ENCODE measurements at regions not wholly inside any gene's neighbourhood (a gene's known extent, or its start where the extent isn't known, plus 50 kb on each side); places are given as distances from the start of the nearest gene placed in this dataset.
"Not testable (repeated sequence)": the region's sequence is repeated elsewhere in the genome, so short reads cannot be mapped to it uniquely, and the experiment has no call there.

DNA sequence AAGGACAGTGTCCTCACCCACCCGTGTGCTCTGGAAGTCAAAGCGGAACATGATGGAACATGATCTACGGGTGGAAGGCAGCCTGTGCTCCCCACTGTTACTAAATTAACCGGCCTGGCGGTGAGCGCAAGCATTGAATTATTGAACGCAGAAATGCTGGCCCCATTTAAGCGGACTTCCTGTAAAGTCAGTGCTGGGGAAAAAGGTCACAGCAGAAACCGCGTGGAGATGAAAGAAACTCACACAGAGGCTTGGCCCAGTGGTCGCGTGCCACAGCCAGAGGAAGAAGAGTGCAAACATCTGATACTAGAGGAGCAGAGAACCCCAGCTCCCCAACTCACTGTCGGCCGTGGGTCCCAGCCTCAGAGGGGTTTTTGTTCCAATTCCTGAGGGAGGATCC lies 321.2 kb downstream of the ADGRD1 start:
- no peak for DNase-seq

DNA sequence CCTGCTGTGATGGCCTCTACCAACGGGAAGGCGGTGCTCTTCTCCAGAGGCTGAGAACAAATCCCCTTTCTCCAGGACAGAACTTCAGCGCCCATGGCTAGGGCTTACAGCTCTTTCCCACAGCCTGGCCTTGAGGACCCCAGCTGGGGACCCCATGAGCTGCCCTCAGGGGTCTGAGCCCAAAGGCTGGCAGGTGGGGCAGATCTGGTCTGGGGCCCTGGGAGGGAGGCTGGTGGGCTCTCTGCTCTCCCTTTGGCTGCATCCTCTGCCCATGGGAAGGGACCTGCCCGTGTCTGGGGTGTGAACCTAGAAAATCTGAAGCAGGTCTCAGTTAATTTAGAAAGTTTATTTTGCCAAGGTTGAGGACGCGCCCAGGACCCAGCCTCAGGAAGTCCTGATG lies 322.1 kb downstream of the ADGRD1 start:
- no peak for DNase-seq

DNA sequence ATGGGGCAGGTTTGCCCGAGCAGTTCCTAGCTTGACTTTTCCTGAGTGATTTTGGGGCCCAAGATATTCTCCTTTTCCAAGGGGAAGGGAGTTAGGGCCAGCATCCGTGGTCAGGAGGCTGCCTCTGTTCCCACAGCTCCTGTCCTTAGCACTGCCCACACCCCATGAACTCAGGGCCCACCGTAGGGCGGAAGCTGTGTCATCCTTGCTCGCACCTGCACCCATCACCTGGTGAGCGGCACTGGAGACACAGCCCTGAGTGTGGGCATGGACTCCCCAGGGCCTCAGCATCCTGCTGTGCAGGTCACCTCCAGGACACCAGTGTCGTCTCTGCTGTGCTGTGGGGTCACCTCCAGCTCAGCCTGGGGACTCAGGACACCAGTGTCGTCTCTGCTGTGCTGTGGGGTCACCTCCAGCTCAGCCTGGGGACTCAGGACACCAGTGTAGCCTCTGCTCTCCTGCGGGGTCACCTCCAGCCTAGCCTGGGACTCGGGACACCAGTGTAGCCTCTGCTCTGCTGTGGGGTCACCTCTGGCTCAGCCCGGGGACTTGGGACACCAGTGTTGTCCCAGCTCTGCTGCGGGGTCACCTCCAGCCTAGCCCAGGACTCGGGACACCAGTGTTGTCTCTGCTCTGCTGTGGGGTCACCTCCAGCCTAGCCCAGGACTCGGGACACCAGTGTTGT lies 322.9 kb downstream of the ADGRD1 start:
- DNase-seq = no peak

DNA sequence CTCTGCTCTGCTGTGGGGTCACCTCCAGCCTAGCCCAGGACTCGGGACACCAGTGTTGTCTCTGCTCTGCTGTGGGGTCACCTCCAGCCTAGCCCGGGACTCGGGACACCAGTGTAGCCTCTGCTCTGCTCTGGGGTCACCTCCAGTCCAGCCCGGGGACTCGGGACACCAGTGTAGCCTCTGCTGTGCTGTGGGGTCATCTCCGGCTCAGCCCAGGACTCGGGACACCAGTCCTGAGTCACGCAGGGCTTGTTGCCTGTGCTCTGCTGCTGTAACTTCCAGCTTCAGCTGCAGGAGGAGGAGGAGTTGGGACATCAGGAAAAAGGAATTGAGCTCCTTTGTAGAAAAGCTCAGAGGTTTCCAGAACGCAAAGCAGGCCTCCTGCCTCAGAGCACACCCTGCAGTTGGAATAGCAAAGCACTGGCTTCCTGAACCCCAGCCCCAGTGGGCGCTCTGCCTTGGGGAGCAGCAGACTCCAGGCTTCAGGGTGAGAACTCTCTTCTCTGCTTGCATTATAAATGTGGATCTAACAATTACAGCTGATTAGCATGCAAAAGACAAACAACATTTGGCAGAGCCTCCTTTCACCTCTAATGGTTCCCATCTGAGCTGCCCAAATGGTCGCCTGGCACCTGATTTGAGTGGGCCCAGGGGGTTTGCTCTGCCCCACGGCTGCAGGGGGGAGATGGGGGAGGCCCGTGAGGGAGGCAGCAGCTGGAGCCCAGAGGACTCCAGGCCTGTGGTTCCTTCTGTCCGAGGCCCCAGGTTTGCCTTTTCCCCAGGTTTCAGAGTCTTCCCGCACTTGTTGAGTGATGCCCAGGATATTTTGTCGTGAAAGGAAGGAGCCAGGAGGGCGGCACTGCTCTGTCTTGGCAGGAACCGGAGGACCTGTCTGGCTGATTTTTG lies 323.7 kb downstream of the ADGRD1 start:
- not testable (repeated sequence) for DNase-seq

DNA sequence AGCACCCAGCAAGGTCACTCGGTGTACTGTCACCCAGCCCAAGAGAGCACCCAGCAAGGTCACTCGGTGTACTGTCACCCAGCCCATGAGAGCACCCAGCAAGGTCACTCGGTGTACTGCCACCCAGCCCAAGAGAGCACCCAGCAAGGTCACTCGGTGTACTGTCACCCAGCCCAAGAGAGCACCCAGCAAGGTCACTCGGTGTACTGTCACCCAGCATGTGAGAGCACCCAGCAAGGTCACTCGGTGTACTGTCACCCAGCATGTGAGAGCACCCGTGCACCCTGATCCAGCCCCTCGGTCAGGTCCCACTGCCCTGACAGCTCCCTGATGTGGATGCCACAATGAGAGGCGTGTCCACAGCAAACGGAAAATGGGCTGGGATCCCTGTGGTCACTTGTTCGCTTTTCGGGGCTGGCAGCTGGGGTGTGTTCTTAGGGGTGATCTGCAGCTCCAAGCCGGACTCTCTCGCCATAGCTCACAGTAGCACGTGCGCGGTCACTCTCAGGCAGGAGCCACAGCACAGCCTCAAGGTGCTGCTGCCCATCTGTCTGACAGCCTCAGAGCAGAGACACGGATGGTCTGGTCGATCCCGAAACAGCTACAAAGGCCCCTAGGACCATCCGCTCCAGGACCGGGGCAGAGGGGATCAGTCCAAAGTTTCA lies 324.9 kb downstream of the ADGRD1 start:
- not testable (repeated sequence) for DNase-seq

DNA sequence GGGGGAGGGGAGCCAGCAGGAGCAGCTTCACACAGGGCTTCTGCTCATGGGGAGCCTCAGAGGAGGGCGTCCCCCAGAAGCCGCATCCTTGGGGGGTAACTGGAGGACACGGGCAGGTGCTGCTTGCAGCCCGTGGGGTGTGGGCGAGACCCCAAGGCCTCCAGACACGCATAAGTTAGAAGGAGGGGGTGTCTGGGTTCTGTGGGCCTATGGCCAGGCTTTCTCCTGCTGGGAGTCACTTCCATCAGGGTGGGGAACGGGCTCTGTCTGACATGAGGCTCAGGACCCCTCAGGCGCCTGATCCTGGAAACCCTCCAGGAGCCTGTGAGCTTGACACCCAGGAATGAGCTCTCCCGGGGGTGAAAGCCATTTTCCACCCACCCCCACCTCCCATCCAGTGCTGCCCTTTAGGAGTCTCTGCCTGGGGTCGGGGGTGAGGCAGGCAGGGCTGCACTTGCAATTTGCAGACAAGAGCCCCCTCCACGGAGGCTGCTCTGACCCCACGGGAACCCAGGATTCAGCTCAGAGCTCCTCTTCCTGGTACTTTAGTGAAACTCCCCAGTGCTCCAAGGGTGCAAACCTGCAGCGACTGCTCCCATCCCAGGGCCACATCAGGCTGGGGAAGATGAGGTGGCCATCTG lies 325.7 kb downstream of the ADGRD1 start:
- no peak for DNase-seq

DNA sequence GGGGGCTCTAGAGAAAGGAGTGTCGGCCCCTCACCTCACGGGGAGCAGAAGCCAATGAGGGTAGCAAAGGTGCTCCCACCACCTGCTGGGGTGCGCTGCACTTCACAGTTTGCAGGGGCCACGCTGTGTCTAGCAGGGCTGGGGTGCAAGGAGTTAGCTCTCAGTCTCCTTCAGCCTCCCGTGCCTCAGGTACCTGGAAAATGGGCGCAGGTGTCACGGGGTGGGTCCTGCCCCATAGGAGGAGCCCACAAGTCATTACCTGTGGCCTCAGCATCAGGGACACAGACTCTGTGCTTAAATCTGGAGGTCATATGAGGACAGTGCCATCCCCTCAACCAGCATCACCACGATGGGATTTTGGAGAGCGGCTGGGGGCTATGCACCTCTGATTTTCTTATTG lies 326.7 kb downstream of the ADGRD1 start:
- DNase-seq = no peak

DNA sequence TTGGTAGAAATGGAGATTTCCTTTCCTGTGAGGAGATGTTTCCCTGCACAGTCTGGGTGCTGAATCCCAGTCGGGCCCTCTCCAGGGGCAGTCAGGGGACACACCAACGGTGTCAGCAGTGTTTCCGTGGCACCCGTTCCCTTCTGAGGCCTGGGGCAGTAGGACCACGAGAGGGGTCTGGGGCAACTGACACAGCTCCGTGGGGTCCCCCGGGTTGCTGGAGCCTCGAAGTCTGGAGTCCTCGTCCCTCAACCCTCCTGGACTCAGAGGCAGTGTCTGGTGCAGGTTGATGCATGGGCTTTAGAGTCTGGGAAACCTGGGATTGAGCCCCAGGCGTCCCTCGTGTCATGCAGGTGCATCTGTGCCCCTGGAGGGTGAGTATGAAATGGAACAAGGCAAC lies 327.3 kb downstream of the ADGRD1 start:
- DNase-seq = no peak

DNA sequence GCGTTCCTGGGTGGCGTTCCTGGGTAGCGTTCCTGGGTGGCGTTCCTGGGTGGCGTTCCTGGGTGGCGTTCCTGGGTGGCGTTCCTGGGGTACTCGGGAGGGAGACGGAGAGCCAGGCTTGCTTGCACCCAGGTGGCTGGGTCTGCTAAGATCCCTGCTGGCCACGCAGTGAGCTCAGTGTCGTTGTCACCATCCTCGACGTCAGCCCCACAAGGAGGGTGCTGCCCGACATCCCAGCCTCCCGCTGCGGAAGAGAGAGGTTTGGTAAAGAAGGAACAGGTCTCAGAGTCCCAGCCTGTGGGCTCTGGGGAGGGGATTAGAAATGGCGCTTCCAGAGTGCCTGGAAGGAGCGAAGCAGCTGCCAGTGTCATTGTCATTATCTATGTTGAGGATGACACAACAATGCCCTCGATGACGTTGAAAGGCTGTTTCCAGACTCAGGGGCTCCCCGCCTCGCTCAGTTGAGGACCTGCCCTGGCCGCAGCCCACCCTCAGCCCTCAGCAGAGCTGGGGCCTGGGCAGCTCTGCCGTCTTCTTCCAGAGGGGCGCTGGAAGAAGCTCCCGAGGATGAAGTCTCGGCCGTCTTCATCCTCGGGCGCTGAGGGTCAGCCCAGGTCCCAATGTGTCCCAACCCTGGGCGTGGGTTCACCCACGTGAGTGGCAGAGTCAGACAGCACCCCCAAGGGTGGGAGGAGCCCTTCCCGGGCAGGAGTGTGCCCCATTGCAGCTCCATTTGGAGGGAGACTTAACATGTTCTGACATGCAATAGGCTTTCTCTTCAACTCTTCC lies 328.8 kb downstream of the ADGRD1 start:
- DNase-seq = no peak

DNA sequence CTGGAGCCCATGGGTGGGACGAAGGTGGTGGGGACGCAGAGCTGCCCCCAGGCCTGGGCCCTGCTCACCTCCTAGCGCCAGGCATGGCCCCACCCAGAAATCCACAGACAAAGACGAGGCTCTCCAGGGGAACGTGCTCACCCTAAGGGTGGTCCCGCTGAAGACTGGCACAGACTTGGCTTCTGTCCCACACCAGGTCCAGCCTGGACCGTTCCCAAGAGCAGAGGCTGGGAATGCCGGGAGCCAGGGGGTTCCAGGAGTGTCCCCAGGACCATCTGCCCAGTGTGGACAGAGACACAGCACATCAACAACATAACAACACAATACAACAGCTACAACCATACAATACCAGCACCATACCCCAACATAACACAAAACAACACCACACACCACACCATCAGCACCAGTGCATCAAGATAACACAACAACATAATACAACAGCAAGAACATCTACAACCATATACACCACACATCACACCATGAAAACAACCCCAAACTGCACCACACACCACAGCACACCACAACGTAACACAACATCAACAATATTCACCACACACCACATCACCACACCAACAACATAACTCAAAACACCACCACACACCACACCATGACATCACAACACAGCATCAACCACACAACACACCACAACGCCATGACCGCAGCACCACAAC lies 329.6 kb downstream of the ADGRD1 start:
- DNase-seq = no peak

DNA sequence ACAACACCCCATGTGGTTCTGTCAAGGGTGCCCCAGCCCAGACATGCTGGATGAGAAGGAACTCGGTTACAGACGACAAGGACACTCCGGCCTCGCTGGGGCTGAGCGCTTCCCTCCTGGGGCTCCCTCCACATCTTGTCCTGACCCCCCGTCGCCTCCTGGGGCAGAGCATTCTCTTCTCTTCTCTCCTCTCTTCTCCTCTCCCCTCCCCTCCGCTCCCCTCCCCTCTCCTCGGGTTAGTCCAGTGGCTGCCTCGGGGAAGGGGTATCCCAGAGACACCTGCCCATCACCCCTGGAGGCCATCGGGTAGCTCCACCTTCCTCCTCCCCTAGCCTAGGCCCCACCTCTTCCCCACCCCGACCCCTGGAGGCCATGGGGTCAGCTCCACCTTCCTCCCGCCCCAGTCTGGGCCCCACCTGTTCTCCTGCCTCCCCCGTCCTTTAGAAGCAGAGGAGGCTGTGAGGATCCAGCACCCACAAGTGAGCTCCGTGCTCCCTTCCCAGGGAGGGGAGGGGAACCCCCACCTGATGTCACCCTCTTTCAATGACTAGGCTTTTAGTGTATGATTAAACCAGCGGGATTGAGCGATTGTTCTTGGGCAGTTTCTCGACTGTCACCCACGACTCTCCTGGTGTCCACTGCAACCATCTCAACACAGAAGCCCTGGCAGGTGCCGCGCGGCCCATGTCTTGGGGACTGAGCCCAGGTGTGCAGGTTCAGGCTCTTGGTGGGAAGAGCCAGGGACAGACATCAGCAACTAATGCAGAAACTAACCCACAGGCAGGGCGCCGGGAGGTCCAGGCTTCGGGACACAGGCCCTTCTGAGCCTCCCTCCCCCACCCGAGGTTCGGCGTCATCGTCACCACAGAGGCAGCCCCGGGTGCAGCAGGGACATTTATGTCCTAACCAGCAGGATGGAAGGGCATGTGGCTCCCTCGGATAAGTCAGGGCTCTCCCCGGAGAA lies 330.4 kb downstream of the ADGRD1 start:
- DNase-seq = not testable (repeated sequence)

DNA sequence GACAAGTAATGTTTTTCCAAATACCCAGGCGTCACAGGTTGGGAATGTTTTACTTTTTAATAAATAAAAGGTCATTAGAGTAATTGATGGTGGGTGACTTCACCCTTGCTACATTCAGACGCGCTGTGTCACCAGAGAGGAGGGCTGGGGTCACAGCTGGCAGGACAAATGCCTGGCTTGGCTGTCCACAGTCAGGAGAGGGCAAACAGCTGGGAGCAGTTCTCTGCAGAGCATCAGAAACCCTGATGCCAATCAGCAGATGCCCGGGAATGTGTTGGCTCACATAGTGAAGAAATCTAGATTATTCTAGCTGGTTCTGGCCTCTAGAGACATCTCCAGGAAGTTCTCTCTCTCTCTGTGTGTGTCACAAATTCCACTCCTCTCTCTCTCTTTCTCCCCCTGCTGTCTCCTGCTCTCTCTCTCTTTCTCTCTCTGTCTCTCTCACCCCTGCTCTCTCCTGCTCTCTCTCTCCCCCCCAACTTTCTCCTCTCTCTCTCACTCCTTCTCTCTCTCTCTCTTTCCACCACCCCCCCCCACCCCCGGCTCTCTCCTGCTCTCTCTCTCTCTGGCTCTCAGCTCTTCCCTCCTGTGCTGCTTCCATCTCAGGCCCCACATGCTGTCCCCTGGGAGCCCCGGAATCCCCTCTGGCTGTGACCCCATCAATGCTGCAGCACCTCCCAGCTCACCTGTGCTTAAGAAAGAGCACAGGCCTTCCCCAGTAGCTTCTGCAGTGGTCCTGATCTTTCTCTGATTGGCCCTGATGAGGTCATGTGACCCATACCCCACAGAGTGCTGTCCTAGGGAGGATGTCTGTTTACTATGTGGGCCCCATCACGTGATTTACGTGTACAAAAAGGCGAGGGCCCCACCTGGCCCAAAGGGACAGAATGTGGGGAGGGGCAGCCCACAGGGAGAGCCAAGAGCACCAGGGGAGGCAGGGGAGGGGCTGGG lies 331.5 kb downstream of the ADGRD1 start:
- not testable (repeated sequence) for DNase-seq

DNA sequence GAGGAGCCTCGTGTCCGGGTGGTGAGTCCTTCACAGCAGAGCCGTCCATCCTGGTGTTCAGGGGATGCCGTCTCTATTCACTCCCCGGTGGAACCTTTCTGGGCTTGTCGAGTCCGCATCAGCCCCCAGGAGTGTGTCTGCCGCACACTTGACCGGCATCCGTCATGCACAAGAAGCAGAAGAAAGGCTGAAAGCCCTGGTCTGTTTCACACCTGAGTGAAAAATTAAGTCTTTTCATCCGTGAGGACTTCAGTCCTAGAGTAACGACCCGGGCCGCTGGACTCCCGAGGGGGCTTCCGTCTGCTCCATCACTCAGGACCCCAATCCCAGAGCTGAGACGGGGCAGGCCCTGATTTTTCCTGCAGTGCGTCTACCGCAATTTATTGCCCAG lies 332.2 kb downstream of the ADGRD1 start:
- DNase-seq = not testable (repeated sequence)

DNA sequence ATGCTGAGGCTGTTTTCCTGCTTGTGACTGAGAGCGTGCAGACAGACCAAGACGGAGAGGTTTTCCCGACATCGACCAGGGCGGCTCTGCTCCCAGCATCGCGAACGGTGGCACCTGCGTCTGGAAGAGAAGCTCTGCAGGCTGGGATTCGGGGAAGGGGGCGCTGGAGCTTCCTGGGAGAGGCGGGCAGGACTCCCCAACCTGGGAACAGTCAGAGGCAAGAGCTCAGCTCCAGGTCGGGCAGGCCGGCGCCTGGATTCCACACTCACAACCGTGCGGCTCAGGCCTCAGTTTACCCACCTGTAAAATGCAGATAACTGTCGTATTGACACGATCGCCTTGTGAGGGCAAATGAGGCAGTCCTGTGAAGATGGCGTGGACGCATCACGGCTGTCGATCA lies 332.6 kb downstream of the ADGRD1 start:
- DNase-seq = not testable (repeated sequence)

DNA sequence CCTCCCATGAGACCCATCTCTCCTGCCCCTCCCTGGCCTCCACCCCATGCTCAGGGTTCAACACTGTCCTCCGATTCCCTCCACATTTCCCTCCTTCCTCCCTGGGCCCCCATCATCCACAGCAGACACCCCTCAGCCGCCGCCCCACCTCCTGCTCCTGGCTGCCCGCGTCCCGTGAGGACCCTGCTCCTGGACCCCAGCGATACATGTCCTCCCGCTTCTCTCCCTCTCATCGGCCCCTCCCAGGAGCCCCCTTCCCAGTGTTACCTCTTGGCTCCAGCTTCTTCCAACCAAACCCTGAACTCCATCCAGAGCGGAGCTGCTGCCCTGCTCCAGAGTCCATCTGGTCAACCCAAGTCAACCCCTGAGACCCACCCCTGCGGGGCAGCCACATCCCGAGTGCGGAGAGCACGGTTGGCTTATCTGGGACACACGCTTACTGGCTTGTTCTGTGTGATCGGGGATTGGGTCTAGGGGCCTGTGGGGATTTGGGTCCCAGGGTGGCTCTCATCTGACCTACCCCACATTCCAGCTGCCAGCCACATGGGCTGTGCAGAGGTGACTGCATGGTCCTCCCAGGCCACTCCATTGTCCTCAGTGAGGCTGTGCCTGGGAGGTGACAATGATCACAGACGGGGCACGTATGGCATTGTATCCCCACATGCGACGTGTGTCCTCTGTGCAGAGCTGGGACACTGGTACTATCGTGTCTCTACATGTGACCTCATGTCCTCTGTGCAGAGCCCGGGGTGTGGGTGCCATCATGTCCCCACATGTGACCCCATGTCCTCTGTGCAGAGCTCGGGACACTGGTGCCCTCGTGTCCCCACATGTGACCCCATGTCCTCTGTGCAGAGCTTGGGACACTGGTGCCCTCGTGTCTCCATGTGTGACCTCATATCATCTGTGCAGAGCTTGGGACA lies 333.6 kb downstream of the ADGRD1 start:
- DNase-seq = no peak

DNA sequence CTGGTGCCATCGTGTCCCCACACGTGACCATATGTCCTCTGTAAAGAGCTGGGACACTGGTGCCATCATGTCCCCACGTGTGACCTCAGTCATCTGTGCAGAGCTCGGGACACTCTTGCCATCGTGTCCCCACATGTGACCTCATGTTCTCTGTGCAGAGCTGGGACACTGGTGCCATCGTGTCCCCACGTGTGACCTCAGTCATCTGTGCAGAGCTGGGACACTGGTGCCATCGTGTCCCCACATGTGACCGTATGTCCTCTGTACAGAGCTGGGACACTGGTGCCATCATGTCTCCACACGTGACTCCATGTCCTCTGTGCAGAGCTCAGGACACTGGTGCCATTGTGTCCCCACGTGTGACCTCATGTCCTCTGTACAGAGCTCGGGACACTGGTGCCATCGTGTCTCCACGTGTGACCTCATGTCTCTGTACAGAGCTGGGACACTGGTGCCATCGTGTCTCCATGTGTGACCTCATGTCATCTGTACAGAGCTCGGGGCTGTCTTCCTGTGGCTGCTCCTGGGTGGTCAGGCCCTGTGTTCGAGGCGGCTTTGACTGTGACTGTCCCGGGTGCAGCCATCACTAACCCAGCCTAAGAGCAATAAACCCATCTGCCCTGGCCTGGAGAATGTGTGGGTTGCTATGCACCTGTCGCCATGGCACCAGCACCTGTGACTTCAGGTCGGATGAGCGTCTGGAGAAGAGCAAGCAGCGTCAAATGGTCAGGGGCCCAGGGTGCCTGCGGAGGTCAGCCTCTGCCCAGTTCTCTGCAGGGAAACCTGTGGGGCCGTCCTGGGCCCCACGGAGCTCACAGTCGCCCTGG lies 334.4 kb downstream of the ADGRD1 start:
- no peak for DNase-seq

Data from right kidney (tissue), 1 donor.